Muscle of back (tissue), 3 donors: ENCODE measurements at regions not wholly inside any gene's neighbourhood (a gene's known extent, or its start where the extent isn't known, plus 50 kb on each side); places are given as distances from the start of the nearest gene placed in this dataset.

Source experiments
- DNase-seq, 3 donors: peaks; one replicate each; pipeline versions ENCODE4 v3.0.0 to v3.0.0-alpha.2; 2013

DNA sequence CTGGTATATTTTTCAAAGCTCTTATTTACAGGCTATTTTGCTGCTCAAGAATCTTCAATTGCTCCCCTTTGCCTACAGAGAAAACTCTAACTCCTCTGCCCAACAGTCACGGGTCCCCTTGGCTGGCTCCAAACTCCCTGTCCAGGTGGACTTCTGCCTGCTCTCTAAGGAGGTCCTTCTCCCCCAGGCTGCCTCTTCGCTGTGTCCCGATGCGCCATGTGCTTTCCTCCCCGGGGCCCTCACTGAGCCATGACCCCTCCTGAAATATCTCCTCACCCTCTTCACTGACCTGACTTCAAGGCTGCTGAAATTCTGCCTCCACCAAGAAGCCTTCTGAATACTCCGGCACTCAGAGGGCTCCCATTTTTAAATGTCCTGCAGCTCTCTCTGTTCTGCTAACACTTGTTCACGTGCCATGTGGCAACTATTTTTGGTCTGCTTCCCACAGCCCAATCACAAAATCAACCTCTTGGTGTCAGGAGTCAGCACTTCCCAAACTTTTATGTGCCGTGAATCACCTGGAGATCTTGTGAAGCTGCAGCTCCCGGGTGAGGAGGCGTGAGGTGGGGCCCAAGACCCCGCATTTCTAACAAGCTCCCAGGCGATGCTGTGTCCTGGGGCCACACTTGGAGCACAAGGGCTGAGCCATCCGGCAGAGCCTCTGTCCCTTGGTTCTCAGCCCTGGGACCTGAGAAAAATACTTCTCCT, 85.7 kb upstream of the COL13A1 start:
- DNase-seq, result no peak

DNA sequence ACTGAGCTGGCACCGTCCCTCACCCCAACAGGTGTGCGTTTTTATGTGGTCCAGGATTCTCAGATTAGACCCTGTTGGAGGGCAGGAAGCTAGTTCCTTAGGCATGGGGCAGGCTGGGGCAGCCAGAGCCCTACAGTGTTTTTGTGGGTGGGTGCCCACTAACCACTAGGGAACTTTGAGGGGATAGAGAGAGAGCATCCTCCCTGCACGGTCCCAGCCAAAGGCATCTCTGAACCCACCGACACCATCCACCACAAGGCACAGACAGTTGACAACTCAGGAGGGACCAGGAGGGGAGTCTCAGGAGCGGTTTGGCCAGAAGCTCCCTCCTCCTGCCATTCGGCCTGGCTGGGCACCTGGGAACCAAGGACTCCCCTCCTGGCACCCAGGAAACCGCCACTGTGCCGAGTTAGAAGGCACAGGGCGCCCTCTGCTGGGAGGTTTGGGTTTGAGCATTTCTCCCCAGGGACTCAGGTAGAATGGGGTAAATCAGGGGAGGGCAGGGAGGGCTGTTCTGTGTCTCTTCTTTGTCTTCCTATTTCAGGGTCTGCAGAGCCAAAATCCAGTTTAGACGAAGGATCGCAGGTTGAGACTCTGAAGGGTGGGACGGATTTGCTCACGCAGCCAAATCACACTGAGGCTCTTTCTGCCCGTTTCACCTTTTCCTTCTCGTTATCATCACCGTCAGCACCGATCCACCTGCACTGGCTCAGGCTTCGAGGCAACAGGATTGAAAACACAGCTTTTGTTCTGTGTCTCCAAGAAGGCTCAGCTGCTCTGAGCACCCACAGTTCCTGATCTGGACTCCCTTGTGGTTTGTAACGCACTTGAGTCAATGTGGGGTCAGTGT, 84.8 kb upstream of the COL13A1 start:
- DNase-seq, result no peak

DNA sequence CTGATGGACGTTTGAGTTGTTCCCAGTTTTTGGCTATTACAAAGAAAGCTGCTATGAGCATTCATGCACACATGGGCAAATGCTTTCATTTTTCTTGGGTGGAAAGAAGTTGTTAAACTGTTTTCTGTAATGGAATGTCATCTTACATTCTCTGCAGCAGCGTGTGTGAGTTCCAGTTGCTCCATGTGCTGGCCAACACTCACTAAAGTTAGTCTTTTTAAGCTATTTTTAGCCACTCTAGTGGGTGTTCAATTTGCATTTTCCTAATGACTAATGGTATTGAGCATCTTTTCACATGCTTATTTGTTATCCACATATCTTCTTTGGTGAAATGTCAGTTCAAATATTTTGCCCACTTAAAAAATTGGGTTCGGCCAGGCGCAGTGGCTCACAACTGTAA, 82.8 kb upstream of the COL13A1 start:
- DNase-seq, result no peak

DNA sequence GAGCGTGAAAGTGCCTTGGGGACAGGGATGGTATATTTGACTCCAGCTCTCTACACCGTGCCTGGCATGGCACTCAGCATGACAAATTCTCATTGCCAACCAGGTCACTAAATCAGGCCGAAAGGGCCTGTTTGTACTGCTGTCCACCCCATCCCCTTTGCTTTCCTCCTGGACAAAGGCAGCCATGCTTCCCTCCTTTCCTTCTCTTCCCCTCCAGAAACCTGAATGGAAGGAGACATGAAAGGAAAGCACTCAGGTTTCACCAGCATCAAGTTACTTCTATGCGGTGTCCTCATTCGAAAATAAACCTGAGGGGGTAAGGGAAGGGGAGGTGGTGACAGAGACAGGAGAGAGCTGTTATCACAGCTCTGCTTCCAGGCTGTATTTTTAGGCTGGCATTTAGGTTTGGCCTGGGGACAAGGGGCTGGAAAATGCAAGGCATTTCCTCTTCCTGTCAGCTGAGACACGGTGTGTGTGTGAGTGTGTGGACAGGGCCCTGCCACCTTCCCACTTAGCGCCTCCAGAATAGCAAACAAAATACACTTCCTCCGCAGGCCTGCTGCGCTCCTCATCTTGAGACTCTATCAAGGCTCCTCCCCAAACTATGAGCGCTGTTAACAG, 79.9 kb upstream of the COL13A1 start:
- DNase-seq, result peak; percentile 36 to 58 (median 39)

DNA sequence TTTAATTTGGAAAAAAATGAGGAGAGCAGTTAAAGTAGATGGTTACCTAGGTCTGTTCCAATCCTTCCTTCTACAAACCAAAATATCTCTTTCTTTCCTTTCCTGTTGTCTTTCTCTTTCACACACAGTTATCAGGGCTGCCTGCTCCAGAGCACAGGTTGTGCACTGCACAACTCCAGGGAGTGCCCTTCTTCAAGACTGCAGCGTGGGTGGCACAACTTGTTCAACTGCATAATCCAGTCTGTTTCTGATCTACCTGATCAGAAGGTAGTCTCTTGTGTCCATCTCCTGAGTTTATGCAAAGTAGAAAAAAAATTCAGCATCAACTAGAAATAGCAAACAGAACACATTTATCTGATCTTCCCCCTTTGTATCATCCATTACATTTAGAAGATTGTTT, 78.1 kb upstream of the COL13A1 start:
- DNase-seq, result no peak

DNA sequence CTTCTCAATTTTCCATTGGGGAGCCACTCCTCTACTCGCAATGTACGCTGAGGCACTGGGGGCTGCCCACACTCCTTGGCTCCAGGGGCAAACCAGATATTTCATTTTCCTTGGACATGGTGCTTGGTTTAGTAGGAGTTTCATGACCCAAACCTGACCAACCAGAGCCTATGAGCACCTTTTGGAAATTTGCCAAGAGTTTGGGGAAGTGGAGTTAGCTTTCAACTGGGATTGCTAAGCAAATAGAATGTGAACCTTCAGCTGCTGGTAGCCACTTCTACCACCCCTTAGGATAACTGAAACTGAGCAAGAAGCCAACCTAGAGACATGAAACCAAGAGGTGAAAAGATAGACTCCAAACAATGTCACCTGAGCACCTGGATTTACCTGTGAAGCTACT, 74.9 kb upstream of the COL13A1 start:
- DNase-seq, result no peak

DNA sequence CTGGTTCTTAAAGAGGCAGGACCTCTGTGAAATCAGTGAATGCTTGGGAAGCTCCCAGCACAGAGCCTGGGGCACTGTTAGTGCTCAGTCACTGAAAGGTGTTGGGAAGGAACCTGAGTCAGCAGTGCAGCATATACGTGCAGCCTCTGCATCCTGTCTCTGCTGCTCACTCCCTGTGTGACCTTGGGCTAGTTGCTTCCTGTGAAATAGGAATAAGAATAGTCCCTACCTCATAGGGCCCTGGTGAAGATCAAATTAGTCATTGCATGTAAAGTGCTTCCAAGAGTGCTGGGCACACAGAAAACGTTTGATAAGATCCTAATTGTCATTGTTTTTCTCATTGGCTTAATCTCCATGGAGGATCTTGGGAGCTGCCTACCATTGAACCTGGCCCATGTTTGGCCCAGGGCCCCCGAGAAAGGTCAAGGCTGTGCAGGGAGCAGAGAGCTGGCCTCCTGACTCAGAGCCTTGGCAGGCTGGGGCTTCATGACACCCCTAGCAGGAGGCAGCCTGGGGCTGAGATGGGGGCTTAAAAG, 73.3 kb upstream of the COL13A1 start:
- peak in 1 of 3 donors; percentile 41 for DNase-seq

DNA sequence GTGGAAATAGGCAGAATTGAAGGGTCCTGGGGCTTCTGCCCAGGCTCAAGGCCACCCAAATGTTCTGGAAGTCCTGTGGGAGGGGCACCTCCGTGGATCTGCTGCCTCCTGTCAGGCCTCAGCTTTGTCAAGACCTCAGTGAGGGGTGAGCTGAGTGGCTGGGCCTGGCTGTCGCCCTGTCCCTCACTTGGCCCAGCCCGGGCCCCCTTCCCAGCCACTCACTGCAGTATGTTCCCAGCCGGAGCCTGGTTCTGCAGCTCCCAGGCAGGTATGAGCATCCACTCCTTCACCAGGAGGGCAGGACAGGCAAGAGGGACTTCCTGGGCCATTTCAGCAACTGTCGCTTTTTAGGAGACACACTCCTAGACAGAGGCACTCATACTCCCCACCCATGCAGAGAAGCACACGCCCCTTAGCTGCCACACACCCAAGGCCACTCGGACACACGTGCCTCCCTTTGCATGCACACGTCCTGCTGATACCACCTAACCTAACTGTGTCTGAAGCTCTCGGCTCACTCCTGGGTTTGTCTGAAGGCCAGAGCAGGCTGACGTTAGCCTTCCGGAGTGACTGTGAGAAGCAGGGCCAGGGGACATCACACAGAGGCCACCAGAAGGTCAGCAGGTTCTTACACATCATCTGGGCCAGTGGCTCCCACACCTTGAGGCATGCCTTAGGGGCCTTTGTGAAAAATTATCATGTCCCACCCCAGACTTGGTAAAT, 72.2 kb upstream of the COL13A1 start:
- no peak for DNase-seq

DNA sequence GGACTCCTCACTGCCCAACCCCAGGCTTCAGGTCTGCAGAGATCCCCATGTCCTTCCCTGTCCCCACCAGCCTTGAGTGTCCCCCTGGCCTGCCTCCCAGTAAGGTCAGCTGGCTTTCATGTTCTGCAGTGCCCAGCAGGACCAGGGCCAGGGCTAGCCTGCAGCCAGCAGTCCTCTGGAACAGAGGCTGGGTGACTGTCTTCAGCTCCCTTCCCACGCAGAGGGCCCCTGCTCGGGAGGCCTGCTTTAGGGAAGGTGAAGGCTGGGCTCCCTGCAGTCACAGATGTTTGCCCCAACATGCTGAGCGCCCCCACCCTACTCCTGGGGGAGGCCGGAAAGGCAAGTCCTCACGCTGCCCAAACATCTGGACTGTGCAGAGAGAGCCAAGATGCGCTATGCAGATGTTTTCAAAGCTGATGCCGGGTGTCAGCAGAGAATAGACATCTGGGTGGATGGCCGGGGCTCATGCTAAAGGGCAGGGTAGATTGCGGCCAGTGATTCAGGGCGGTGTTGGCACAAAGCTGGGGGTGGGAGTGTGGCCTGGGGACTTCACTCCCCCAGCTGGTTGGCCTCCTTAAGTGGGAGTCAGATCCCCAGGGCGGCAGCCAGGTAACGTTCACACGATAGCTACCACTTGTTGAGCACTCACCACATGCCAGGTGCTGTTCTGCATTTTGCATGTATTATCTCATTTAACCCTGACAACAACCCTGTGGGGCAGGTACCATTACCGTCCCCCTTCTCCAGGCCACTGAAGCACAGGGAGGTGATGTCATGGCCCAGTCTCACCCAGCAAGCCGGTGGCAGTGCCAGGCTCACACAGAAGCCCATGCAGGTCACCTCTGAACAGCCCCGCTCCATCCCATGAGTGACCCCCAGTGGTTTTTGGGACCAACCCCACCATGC, 71.2 kb upstream of the COL13A1 start:
- DNase-seq, result peak in 2 of 3 donors; percentile 40 to 81

DNA sequence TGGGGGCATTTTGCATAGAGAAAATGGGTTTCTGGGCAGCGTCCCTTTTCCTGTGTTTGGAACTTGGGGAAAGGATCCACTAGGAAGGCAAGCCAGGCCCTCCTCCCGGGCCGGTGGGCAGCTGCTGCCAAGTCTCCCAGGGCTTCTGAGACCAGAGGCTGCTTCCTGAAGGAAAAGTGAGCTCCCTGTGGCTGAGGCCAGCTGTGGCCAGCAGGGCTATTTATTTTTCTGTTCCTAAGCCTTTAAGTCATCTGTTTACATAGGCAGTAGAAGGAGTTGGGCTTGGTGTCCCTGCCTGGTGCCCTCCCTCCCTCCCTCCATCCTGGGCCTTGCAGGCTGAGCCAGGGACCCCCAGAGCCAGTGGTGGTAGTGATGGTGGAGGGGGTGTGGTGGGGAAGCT, 70.5 kb upstream of the COL13A1 start:
- DNase-seq, result no peak

DNA sequence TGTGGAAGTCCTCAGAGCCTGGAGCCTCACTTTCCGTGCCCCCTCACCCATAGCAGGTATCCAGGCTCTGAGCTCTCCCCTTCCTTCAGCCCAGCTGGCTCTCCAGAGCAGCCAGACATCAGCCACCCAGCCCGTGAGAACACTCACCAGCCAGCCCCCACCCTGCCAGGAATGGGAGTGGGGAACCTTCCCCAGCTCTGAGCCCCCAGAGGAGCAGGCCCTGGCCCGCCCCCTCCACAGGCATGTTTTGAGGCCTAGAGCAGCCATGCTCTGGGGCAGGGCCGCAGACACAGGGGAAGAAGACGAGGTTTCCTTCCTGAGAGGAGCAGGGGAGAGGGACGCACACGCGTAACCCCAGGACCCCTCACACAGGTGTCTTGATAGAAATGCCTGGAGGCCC, 70.0 kb upstream of the COL13A1 start:
- no peak for DNase-seq

DNA sequence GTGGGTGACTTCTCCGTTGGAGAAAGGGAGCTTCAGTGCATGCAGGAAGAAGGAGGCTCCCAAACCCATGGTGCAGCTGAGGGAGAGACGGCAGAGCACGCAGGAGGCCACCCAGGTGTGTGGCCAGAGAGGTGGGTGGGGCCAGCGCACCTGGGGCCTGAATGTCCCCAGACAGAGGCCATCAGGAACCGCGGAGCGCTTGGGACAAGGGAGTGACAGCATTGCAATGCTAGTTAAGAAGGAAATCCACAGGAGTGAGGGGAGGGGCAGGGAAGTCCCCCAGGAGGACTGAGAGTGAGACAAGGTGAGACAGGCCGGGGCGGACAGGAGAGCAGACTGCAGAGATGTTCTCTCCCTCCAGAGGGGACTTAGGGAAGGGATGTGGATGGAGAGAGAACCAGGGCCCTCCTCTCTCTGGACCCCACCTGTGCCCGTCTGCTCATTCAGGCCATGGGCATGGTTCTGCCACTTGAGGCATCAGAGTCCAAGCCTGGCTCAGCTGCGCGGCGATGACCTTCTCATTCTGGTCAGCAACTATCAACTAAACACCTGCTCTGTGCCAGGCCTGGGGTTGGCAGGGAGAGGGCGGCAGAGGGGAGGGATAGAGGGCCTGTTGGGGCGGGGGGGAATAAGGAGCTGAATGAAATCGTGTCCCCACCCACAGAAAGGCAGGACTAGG, 69.4 kb upstream of the COL13A1 start:
- DNase-seq, result no peak

DNA sequence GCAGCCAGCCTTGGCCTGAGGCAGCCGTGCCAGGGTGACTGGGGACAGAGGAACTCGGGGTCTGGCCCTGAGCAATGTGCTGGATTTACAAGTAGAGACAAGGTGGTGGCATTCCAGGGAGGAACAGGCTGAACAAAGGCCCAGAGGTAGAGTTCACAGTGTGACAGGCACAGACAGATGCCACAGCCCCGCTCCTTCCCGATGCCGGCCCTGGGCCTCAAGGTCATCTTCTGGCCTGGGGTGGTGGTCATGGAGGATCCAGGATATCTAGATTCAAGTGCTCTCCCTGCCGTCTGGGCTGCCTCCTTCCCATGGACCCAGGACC, 68.9 kb upstream of the COL13A1 start:
- DNase-seq, result no peak

DNA sequence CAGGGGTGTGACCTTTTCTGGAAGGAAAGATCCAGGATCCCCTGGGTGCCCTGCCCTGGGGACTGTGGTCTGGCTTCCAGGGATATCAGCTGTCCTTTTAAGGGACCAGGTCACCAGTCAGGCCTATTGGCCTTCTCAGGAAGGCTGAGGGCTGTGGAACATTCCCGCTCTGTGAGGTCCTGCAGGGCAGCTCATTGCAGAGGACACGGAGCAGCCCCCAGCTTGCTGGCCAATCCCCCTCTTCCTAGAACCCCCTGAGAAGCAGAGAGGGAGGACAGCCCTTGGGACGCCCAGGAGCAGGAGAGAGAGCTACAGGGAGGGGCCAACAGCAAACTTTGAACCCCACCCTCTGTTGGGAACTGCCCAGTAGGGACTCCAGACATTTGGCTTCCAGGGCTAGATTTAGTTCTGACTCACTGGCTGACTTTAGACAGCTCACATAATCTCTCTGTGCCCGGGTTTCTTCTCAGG, 67.9 kb upstream of the COL13A1 start:
- no peak for DNase-seq

DNA sequence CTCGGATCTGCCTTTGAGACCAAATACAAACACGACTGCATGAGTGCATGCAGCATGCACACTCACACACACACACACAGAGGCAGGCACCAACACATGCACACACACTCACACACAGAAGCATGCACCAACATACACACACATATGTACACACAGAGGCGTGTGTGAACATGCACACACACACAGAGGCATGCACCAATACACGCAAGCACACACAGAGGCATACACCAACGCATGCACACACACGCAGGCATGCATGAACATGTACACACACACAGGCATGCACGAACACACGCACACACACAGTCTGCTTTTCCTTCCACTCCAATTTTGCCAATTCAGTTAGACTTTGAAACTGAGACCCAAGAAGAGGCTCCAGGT, 67.3 kb upstream of the COL13A1 start:
- DNase-seq, result no peak

DNA sequence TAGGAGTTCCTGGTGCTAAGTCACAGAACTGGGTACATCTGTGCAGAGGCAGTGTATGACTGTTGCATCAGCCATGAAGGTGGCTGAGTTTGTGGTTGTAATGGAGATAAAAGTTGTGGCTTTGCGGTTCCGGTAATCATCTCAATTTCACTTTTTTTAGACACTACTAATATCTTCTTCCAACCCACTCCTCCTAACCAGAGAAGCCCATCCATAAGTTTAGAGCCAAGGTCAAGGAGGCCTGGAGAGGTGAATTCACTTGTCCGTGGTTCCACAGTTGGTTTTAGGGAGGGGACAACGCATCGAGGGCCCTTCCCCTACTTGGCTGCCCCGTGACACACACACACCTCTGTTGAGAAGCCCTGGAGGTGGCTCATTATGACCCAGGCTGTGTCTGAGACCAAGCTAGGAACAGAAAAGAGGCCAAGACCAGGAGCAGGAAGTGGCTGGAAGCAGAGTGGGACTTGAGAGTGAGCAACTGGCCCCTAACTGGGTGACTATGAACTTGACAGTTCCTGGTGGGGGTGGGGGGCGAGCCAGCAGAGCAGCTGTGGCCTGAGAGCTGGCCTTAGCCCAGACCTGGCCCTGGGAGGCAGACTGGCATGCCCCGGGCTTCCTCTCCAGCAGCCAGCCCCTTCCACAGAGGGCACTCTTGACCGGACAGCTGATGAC, 66.8 kb upstream of the COL13A1 start:
- no peak for DNase-seq

DNA sequence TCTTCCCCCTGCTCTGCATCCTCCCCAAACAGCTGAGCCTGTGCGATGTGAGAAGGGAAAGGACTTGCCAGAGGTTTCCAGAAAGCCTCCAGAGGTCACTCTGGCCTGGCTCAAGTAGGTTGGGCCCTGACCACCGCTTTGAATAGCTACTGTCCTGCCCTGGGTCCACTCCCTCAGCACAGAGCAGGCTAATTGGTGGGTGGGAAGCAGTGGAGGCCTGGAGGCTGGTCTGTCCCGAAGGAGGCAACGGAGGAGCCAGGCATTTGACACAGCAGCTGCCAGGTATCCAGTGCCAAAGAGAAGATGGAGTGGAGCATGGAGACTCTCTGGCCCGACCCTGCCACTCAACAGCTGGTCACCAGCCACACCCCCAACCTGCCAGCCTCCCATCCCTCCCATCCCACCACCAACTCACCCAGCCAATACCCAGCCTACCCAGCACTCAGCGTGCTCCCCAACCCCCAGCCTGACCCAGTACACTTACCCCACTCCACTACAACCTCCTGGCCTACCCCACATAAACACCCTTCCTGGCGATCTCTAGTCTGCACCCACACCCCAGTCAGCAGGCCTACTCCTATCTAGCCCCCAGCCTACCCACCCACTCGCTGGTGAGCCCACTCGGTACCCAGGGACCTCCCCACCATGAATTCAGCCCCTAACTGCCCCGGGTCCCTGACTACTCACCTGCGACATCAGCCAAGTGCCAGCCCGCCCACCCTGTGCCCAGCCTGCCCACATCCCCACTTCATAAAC, 64.6 kb upstream of the COL13A1 start:
- DNase-seq, result peak in 2 of 3 donors; percentile 21 to 40

DNA sequence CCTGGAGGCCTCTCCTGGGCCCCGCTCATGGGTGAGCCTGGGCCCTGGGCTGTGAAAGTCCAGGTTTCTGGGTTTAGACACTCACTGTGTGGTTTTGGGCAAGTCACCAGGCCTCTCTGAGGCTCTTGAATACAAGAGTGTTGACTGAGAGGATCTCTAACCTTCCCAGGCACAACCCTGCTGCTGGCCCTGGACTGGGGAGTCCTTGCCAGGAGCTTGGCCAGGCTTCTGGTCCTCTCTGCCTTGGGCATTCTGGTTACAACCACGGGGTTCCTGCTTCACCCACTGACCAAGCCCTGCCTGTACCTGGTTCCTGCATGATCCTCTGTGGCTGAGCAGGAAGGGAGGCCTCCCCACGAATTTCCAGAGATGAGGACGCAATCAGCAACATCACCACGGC, 63.6 kb upstream of the COL13A1 start:
- no peak for DNase-seq

DNA sequence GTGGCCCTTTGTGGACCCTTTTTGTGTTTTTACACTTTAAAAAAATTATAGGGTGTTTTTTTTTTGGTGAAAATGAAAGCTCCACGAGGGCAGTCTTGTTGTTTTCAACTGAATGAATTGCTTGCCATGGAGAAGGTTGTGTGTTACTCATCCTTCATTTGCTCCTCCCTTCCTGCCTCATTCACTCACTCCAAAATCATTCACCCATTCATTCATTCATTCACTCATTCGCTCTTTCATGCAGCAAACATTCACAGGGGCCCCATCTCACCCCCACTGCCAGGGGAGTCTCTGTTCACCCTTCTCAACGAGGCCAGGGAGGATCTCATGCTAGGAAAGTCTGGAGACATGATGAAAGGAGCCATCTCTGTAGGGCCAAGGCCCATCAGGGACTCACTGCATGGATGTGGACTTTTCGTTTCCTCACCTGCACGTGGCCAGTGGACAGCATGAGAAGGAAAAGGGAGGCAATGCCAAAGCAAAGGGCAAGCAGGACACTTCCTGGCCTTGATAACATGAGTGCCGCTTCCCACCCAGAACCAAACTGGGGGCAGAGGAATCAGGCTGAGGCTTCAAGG, 62.8 kb upstream of the COL13A1 start:
- DNase-seq, result no peak
